Cerebellar cortex (tissue), 1 donor: ENCODE measurements at regions not wholly inside any gene's neighbourhood (a gene's known extent, or its start where the extent isn't known, plus 50 kb on each side); places are given as distances from the start of the nearest gene placed in this dataset.
A peak's percentile ranks its signal among the peaks of the same experiment; 100 is the strongest.
"Not testable (repeated sequence)": the region's sequence is repeated elsewhere in the genome, so short reads cannot be mapped to it uniquely, and the experiment has no call there.

ENCODE experiments used
- DNase-seq: peaks from one replicate; pipeline ENCODE4 v3.0.0-alpha.2; 2015; ENCODE audit warnings: low spot score

DNA sequence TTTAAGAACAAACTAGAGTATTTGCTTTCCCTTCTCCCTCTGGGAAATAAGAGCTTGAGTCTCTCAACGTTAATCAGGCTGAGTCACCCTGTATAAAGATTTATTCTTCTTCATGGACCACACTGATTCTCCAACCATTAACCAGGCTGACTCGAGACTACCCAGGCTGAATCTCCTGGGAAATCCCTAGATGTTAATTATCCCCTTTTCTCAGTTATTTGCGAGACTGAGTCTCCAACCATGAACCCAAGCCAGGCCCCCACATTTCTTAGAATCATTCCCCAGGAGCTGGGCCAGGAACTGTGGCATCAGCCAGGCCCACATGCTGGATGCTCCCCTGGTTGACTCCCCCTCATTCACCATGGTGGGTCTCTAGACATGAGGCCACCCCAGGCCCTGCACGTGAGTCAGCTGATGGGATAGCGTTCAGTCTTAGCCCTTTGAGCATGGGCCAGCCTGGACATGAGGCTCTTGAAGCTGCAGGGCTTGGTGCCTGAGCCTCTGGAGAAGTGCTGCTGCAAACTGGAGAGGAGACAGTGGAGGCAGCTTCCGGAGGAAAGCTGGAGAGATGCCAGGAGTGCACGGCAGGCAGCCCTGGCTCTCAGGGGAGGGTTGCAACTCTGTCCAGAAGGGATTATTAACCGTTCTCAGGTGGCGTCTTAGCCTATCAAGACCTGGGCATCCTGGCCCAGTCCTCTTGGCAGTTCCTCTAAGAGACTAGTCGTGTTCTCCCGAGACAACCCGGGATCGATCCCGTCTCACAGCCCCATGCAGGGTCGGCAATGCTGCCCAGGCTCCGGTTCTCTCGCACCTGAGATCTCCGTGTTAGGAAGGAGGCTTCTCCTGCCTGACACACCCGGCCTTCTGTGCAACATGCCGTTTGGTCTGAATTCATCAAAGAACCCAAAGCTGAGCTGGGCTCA is 296.6 kb downstream of the ADGRD1 start:
- DNase-seq, result no peak

DNA sequence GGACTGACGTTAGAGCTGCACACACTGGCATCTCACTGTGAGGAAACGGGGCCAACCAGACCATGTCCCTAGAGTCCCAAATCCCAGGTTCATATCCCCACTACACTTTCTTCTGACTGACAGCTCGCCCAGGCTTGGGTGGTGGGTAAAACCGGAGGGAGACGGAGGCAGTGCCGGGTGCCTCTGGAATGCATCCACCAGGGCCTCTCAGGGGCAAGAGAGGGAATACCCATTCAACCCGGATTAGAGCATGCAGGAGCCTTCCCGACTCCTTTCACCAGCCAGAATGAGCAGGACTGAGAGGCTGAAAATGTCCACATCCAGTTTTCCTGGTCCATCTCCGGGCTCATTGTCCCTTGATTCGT is 297.2 kb downstream of the ADGRD1 start:
- no peak for DNase-seq

- no peak for DNase-seq
Observed at GRCh38 chr12:131251336-131252101, 297.8 kb downstream of the ADGRD1 start.

DNA sequence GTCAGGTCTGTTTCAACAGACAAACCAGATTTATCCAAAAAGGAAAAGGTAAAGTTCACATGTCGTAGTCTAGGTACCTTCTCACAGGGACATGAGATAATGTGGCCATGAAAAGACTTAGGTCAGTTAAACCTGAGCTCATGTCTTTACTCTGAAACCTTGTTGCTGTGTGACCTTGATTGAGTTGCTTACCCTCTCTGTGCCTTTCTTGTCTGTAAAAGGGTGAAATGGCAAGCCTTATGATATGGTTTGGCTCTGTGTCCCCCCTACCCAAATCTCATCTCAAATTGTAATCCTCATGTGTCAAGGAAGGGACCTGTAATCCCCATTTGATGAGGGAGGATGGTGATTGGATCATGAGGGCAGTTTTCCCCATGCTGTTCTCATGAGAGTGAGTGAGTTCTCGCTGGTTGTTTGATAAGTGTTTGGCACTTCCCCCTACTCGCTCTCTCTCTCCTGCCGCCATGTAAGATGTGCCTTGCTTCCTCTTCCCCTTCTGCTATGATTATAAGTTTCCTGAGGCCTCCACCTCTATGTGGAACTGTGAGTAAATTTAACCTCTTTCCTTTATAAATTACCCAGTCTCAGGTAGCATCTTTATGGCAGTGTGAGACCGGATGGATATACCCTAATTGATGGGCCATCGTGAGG is 299.8 kb downstream of the ADGRD1 start:
- DNase-seq, result no peak

DNA sequence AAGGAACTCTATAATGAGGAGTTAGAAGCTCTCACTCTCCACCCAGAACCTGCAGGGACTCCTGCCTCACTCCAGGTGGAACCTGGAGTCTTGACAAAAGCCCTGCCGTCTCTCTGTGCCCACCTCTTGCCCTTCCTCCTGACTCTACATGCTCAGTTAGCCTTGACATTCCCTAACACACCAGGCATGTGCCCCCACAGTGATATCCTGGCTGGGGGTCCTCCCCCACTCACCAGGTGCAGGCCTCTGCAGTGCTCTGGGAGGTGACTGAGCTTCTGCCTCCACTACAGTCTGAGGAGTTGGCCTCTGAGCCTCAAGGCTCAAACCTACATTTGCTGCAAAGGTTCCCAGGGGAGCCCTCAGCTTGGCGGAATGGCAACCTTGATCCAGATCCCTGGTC is 300.7 kb downstream of the ADGRD1 start:
- DNase-seq, result no peak

DNA sequence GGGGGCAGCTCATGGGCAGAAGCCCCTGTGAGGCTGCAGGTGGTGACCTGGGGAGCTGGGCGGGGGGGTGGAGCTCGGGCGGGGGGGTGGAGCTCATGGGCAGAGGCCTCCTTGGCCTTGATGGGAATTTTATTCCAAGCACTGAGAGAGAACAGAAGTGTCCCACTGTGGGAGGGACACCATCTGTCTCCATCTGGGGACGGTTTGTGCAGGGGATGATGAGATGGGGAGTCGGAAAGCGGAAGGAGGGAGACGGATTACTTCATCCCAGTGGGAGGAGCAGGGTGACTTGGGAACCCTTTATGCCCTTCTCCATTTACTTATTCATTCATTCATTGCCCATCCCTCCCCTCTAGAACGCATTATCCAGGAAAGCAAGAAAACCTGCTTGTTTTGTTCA is 304.7 kb downstream of the ADGRD1 start:
- peak; percentile 42 for DNase-seq

GRCh38 chr12:131260251-131260905 is 306.7 kb downstream of the ADGRD1 start:
- no peak for DNase-seq

DNA sequence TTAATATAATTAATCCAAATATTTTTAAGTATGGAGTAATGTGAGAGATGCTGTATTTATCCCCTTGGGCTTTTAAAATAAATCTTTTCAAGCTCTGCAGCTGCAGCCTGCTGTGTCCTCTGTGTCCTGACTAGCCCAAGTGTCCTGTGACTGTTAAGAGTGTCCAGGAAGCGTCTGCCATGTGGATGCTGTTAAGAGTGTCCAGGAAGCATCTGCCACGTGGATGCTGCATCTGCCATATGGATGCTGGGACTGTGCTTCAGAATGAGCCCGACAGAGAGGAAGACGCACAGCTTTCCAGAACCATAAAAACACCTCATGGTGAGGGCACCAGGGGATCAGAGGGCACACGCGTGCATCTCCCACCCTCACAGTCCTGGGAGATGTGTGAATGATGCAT is 307.2 kb downstream of the ADGRD1 start:
- peak; percentile 7 for DNase-seq

DNA sequence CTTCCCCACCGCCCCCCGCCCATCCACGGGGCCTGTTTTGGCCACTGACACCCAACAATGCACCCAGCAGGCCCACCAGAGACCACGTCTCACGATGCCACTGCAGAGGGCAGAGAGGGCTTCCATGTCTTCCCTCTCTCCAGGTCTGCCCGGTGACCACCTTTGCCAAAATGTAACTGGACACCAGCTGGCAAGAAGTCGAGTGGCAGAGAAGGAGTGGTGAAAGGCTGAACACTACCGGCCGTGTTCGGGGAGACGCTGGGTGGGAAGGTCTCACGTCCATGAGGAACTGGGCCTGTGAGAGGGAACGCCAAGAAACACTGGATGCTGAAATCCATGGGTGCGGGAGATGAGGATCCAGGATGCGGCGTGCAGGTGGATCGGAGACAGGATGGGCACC is 308.2 kb downstream of the ADGRD1 start:
- DNase-seq, result no peak

- DNase-seq, result no peak
Observed at GRCh38 chr12:131263626-131264025, 309.9 kb downstream of the ADGRD1 start.

GRCh38 chr12:131264635-131265034 is 310.9 kb downstream of the ADGRD1 start:
- peak; percentile 34 for DNase-seq

DNA sequence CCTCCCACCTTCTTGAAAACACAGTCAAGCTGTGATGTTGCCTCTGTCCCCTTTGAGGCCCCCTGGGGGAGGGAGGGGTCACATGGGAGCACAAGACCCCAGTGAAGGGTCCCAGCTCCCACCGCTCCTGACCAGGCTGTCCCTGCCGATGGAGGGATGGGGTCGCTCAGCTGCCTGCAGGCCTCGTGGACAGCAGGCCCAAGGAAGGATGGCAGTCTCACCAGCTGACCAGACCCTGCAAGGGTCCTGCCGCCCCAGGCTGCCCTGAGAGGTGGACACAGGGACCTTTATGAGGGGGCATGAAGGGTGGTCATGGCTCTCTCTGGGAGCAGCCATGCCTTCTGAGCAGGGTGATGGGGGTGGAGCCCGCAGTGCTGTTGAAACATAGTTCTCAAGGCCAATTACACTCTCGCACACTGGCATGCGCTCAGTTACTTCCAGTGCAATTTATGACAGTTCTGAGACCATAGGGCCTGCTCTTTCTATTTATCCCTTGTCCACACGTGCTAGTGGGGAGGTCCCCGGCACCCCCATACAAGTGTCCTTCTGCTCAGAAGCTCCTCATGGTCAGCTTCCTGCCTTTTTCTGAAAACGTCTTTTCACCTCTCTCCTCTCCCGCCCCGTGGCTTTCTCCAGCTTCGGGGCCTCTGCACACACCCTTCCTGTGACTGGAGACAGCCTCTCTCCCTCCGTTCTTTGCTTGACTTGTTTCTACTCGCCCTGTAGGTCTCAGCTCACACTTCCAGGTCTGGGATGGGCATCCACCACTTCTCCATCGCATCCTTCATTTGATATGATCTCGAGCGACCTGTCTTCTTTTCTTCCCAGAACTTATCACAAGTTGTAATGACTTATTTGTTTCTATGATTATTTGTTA is 313.1 kb downstream of the ADGRD1 start:
- no peak for DNase-seq

- DNase-seq, result no peak
Observed at GRCh38 chr12:131267576-131267975, 313.9 kb downstream of the ADGRD1 start.

- peak; percentile 19 for DNase-seq
Observed at GRCh38 chr12:131268123-131268522, 314.4 kb downstream of the ADGRD1 start.

DNA sequence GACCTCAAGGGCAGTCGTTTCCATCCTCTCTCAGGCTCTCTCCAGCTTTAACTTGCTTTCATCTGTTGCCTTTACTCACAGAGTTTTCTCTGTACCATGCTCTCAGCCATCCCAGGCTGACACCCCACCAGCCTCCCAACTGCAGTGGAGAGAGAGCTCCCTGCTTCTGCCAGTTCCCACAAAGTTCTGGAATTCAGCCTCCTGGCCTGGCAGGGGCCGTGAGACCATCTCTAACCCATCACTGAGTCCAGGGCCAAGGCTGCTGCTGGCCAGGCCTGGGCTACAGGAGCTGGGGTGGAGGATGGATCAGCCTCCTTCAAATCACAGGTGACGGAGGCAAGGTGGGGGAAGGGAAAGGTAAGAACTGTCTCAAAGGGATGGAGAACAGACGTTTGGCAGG is 314.9 kb downstream of the ADGRD1 start:
- peak; percentile 62 for DNase-seq

DNA sequence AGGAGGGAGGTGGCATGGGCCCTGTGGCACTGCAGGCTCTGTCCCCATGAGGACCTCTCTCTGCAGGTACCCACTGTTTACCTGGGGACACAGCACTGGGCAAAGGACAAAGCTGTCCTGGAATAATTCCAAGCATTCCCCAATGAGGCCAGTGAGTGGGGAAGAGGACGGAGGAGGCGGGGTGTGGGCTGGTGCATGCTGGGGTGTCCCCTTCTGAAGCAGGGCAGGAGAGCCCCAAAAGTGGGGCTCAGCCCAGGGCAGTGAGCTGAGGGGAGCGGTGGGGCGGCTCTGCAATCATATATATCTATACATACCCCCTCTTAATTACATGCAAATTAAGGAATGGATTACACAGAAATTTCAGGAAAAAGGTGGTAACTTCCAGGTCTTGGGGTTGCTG is 315.8 kb downstream of the ADGRD1 start:
- no peak for DNase-seq

DNA sequence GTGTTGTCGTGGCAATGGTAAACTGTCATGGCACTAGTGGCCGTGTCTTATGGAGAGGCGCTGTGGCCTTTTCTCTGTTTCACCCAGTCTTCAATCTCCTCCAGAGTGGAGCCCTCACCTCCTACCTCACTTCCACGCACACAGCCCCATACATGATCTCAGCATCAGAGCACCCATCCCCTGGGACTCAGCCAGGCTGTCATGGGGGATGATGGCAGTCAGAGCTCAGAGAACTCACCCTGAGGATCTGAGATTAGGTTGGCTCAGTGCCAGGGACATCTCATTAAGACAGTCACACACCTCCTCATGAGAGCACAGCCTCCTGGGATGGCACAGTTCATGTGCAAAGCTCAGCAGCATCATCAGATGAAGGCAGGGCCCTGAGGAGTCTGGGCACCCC is 316.3 kb downstream of the ADGRD1 start:
- DNase-seq, result not testable (repeated sequence)

DNA sequence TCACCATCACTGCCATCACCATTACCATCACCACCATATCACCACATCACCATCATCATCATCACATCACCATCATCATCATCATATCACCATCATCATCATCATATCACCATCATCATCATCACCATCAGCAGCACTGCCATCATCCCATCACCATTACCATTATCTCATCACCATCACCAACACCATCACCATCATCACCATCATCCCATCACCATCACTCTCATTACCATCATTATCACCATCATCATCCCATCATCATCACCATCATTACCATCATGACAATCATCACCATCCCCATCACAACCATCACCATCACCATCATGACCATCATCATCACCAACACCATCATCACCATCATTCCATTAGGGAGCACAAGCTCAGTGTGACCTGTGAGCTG is 318.0 kb downstream of the ADGRD1 start:
- no peak for DNase-seq

DNA sequence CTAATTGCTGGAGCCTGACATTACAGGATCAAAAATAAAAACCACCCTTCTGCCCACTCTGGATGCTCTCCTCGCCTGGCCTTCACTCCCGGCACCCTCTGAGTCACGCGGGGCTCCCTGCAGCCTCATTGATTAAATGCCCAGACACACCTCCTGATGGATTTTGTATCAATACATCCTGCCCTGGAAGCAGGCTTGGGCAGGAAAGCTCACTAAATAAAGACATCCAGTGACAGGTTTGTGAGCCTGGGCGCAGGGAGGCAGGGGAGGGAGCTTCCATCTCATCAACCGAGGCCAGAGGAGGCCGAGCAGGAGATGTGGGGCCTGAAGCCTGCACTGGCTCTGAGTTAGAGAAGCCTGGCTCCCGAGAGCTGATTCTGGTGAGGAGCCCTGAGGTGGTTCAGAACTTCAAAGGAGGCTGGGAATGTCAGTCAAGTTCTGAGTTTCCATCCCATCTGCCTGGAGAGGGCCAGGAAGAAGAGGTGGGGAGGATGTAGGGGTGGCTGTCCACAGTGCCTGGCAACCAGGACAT is 318.6 kb downstream of the ADGRD1 start:
- not testable (repeated sequence) for DNase-seq

DNA sequence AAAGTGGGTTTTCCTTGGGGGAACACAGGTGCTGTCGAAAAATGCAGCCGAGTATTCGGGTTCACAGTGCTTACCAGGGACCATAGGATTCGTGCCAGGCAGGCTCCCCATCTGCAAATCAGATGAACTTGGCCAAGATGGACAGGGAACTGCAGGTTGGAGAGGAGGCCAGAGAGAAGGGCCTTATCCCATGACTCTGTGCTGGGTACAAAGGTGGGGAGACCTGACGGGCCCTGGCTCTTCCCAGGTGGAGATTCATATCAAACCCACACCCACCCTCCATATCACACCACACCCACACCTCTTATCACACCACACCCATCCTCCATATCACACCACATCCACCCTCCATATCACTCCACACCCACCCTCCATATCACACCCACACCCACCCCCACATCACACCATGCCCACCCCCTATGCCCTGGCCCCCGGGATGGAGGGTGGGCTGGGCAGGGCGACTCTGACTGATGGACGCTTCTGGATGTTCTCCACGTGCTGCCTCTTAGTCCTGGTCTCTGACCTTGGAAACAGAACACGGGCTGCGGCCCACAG is 319.7 kb downstream of the ADGRD1 start:
- DNase-seq, result no peak

GRCh38 chr12:131274061-131274460 is 320.4 kb downstream of the ADGRD1 start:
- DNase-seq, result no peak
